GM18502 (cell line): ENCODE measurements at regions not wholly inside any gene's neighbourhood (a gene's known extent, or its start where the extent isn't known, plus 50 kb on each side); places are given as distances from the start of the nearest gene placed in this dataset.
"Not testable (repeated sequence)": the region's sequence is repeated elsewhere in the genome, so short reads cannot be mapped to it uniquely, and the experiment has no call there.

Experiments
- ATAC-seq: cut with Tn5 transposase; IDR thresholded peaks from one replicate; pipeline ENCODE4 v1.9.1; 2021; ENCODE audit warnings: mild to moderate bottlenecking; ENCODE audit not compliant: unreplicated experiment, poor library complexity

GRCh38 chr6:79810871-79811270 is 136.5 kb downstream of the ELOVL4 start:
- no peak for ATAC-seq

DNA sequence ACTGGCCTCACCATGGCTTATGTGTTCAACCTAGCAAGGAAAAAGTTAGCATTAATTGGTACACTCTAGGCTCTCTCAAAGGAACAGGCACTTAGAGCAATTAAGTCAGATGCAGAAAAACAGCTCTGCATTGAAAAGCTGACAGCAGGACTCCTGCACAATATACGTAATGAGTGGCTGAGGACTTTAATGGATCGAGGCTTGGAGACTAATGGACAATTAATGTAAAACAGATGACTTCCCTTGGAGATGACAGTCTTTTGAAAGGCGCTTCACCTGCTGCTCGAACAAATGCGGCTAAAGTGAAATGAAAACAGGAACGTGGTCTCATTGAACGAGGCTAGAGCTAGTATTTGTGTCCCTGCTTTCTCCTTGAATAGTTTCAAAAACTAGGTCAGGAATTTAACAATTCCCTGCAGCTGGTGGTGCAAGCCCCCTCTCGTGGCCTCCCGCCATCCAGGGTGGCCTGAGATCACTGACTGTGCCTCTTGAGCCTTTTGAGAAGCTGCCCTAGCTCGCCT is 137.1 kb downstream of the ELOVL4 start:
- no peak for ATAC-seq

DNA sequence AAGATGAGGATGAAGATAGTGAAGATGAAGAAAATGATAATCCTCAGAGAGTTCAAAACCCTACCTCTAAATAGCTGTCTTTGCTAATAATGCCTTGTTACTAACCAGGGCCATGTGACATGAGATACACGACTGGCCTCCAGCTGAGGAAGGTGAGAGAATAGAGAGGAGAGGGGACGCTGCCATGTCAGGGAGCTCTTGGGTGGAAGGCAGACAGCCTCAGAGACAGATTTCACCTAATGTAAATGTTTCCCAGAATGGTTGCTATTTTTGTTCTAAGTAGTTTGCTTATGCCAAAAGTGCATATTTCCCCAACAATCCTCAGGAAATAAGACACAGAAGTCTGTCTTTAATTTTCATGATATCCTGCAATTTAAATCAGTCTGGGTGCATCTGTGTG is 138.4 kb downstream of the ELOVL4 start:
- no peak for ATAC-seq

DNA sequence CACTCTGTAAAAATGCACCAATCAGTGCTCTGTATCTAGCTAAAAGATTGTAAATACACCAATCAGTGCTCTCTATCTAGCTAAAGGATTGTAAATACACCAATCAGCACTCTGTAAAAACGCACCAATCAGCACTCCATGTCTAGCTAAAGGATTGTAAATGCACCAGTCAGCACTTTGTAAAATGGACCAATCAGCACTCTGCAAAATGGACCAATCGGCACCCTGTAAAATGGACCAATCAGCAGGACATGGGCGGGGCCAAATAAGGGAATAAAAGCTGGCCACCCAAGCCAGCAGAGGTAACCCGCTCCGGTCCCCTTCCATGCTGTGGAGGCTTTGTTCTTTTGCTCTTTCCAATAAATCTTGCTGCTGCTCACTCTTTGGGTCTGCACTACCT is 140.7 kb downstream of the ELOVL4 start:
- not testable (repeated sequence) for ATAC-seq

DNA sequence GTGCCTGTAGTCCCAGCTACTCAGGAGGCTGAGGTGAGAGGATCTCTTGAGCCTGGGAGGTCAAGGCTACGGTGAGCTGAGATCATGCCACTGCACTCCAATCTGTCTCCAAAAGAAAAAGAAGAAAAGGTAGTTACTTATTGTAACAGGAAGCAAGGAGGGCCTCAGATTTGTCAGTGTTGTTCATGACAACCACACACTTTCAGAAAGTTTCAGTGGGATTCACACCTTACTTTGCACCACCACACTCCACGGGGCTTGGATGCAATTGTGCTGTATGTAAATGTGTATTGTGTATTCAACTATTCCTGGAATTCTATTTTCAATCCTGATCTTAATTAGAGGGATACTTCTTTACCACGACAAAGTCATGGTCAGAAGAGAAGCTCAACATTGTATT is 142.6 kb downstream of the ELOVL4 start:
- ATAC-seq, result no peak

DNA sequence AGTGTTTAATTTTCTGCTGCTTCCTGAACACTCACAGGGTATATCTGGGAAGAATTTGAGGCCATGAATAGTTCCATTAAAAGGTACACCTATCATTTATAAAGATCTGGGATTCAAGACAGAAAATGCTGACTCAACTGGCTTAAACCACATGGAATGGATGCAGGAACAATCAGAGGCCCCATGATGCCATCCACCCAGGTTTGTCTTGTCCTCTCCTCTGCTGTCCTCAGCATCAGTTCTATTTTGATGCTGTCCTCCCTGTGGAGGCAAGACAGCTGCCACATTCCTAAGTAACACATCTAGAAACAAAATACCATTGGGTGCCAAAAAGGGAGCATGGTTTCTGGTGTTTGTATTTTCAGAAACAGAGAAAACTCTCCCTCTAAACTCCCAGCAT is 143.4 kb downstream of the ELOVL4 start:
- ATAC-seq, result no peak

GRCh38 chr6:79802657-79803300 is 144.6 kb downstream of the ELOVL4 start:
- no peak for ATAC-seq

GRCh38 chr6:79801362-79801761 is 146.0 kb downstream of the ELOVL4 start:
- no peak for ATAC-seq

- no peak for ATAC-seq
These were observed 148.5 kb downstream of the ELOVL4 start for GRCh38 chr6:79798841-79799240.

GRCh38 chr6:79797912-79798311 is 149.4 kb downstream of the ELOVL4 start:
- ATAC-seq, result no peak

- no peak for ATAC-seq
These were observed 150.1 kb downstream of the ELOVL4 start for GRCh38 chr6:79797163-79797764.

GRCh38 chr6:79796197-79796596 is 151.2 kb downstream of the ELOVL4 start:
- ATAC-seq, result no peak

- no peak for ATAC-seq
These were observed 157.5 kb downstream of the ELOVL4 start for GRCh38 chr6:79789896-79790295.

- no peak for ATAC-seq
These were observed 157.6 kb downstream of the SH3BGRL2 start for GRCh38 chr6:79788756-79789155.

GRCh38 chr6:79787626-79788025 is 156.5 kb downstream of the SH3BGRL2 start:
- ATAC-seq, result no peak

- ATAC-seq, result no peak
These were observed 153.2 kb downstream of the SH3BGRL2 start for GRCh38 chr6:79784395-79784753.

GRCh38 chr6:79783670-79784394 is 152.7 kb downstream of the SH3BGRL2 start:
- no peak for ATAC-seq

DNA sequence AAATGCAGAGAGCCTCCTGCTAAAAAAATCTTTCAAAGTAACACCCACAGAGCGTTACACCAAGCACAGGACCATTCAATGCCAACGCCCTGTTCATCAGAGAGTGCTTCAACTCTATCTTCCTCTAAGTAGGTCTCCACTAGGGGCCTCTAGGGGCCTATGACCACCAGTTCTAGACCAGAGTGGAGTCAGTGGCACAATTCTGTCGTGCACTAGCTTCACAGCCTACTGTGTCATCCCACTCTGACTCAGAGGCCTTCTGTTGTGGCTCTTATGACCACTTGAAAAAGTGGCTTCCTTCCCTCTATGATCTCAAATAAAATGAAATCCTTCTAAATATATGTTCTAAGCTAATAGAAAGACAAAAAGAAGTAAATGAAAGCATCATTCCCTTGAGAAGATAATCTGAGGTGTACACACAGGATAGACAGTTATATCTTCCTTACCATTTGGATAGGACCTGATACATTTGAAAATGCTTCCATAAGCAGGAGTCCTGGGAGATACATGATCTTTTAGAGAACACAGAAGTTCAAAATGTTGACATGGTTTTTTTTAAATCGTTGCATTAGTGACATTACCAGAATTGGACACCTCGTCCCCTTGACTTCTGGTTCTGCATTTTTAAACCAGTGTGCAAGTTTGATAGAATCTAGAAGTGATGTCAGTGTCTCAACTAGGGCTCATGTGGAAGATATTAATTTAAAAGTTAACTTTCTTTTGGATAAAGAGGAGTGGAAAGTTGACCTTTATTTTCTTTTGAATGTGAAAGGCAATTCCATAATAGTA is 151.9 kb downstream of the SH3BGRL2 start:
- no peak for ATAC-seq

GRCh38 chr6:79781916-79782315 is 150.8 kb downstream of the SH3BGRL2 start:
- ATAC-seq, result no peak

DNA sequence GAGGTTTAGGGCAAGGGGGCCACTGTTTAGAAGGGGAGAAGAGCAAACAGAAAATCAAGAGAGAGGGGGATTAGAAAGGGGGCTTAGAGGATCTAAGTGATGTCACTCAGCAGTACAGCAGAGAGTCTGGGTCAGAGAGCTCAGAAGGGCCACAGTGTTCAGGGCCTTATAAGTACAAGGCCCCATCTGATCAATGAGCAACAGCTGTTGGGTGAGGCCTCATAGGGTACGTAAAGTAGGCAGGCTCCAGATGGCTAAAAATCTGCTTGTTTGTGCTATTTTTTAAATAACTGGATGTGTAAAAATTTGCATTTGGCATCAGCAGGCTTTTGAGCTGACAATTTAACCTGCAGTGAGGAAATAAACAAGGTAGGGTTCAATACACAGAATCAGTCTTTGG is 149.8 kb downstream of the SH3BGRL2 start:
- ATAC-seq, result no peak

- ATAC-seq, result no peak
These were observed 147.7 kb downstream of the SH3BGRL2 start for GRCh38 chr6:79778816-79779215.
